Vagina (tissue), 2 donors: ENCODE measurements at regions not wholly inside any gene's neighbourhood (a gene's known extent, or its start where the extent isn't known, plus 50 kb on each side); places are given as distances from the start of the nearest gene placed in this dataset.
"Not testable (repeated sequence)": the region's sequence is repeated elsewhere in the genome, so short reads cannot be mapped to it uniquely, and the experiment has no call there.

ENCODE experiments used
- DNase-seq, 2 donors: peaks; one replicate each; pipeline ENCODE4 v3.0.0-alpha.2; 2017; ENCODE audit errors: extremely low spot score in 2 of 2
- H3K27ac ChIP-seq: fragments of 200-600 bp; sonication (generic); one replicate; pipeline ENCODE4 v1.5.1; 2019
- H3K27me3 ChIP-seq: fragments of 200-600 bp; sonication (generic); one replicate; pipeline ENCODE4 v1.5.1; 2019
- H3K36me3 ChIP-seq, 2 donors: fragments of 200-600 bp; sonication (generic); one replicate each; pipeline ENCODE4 v1.5.1; 2017 to 2019
- H3K4me1 ChIP-seq: fragments of 200-600 bp; sonication (generic); one replicate; pipeline ENCODE4 v1.5.1; 2019
- H3K4me3 ChIP-seq, 2 donors: fragments of 200-600 bp; sonication (generic); 1 replicate in 1 of 2; 2 replicates in 1 of 2; pipeline ENCODE4 v1.5.1; 2016 to 2019
- H3K9me3 ChIP-seq: fragments of 200-600 bp; sonication (generic); one replicate; pipeline ENCODE4 v1.5.1; 2019
- CTCF ChIP-seq, 3 experiments: fragments of 450-650 bp in 2 of 3; fragments of 200-600 bp in 1 of 3; sonication (generic) in 1 of 3; IDR thresholded peaks; one replicate each; pipeline ENCODE4 v1.5.1; 2017 to 2019; ENCODE audit warnings: antibody characterized with exemption in 3 of 3, mild to moderate bottlenecking in 2 of 3, moderate library complexity in 2 of 3
- POLR2A ChIP-seq, 2 donors: fragments of 450-650 bp; IDR thresholded peaks; one replicate each; pipeline ENCODE4 v1.6.1; 2017; ENCODE audit warnings: antibody characterized with exemption in 2 of 2, mild to moderate bottlenecking in 2 of 2, moderate library complexity in 2 of 2
- POLR2AphosphoS5 ChIP-seq, 2 donors: sonication (generic); formaldehyde crosslinking; IDR thresholded peaks; one replicate each; pipeline ENCODE4 v1.9.0; 2017; ENCODE audit warnings: antibody characterized with exemption in 2 of 2, mild to moderate bottlenecking in 2 of 2, low read depth in 1 of 2; ENCODE audit not compliant: insufficient read depth in 1 of 2
- intact Hi-C: fragments of 100-400 bp; cut with DNase I; formaldehyde crosslinking; loops from one replicate; pipeline ENCODE4 v1.15.1; 2023

GRCh38 chr7:148514236-148514635 lies 76.3 kb upstream of the C7orf33 start:
- DNase-seq: no peak
- H3K4me3 ChIP-seq: no peak overlapping the region
- no peaks in the 10 kb centered on the region for H3K27me3 ChIP-seq
- no peak overlapping the region for H3K27ac ChIP-seq
- no peaks in the 10 kb centered on the region for H3K4me1 ChIP-seq
- TF ChIP-seq POLR2AphosphoS5 (IDR thresholded peaks at IDR 0.05; ENCODE audit: insufficient read depth in 1 of 2, low read depth in 1 of 2): no peak
- TF ChIP-seq POLR2A (IDR thresholded peaks at IDR 0.05): no peak
- TF ChIP-seq CTCF (IDR thresholded peaks at IDR 0.05): no peak
- H3K36me3 ChIP-seq: no peaks in the 10 kb centered on the region
- H3K9me3 ChIP-seq: no peaks in the 10 kb centered on the region
- intact Hi-C loops: no loop called here

- Histone ChIP-seq H3K4me1 (no peaks in the 10 kb centered on the region), H3K27ac (no peak overlapping the region), H3K4me3 (no peak overlapping the region), H3K36me3 (no peaks in the 10 kb centered on the region), H3K9me3 (no peaks in the 10 kb centered on the region), H3K27me3 (no peaks in the 10 kb centered on the region)
- intact Hi-C loops: no loop called here
- TF ChIP-seq POLR2AphosphoS5 (IDR thresholded peaks at IDR 0.05; ENCODE audit: insufficient read depth in 1 of 2, low read depth in 1 of 2) (no peak), CTCF (IDR thresholded peaks at IDR 0.05) (no peak), POLR2A (IDR thresholded peaks at IDR 0.05) (no peak)
- no peak for DNase-seq
Measured at GRCh38 chr7:148515237-148515636, 75.3 kb upstream of the C7orf33 start.

GRCh38 chr7:148515728-148516695 lies 74.6 kb upstream of the C7orf33 start:
- no peaks in the 10 kb centered on the region for H3K4me1 ChIP-seq
- no peak overlapping the region for H3K27ac ChIP-seq
- H3K4me3 ChIP-seq: no peak overlapping the region
- H3K27me3 ChIP-seq: no peaks in the 10 kb centered on the region
- H3K36me3 ChIP-seq: no peaks in the 10 kb centered on the region
- intact Hi-C loops: no loop called here
- no peak for DNase-seq
- no peaks in the 10 kb centered on the region for H3K9me3 ChIP-seq
- TF ChIP-seq CTCF (IDR thresholded peaks at IDR 0.05): no peak
- TF ChIP-seq POLR2A (IDR thresholded peaks at IDR 0.05): no peak
- no peak for TF ChIP-seq POLR2AphosphoS5 (IDR thresholded peaks at IDR 0.05; ENCODE audit: insufficient read depth in 1 of 2, low read depth in 1 of 2)

- intact Hi-C loops: not testable (repeated sequence)
Measured at GRCh38 chr7:148519386-148519785, 71.2 kb upstream of the C7orf33 start.

GRCh38 chr7:148521271-148521670 lies 69.3 kb upstream of the C7orf33 start:
- no peaks in the 10 kb centered on the region for H3K36me3 ChIP-seq
- intact Hi-C loops: no loop called here

More at GRCh38 chr7:148519386-148519785, 71.2 kb upstream of the C7orf33 start:
- not testable (repeated sequence) for H3K27ac ChIP-seq, H3K27me3 ChIP-seq, H3K36me3 ChIP-seq, DNase-seq, H3K4me3 ChIP-seq, H3K9me3 ChIP-seq, H3K4me1 ChIP-seq

More at GRCh38 chr7:148521271-148521670, 69.3 kb upstream of the C7orf33 start:
- H3K27ac ChIP-seq: no peak overlapping the region
- H3K4me3 ChIP-seq: no peak overlapping the region
- TF ChIP-seq POLR2A (IDR thresholded peaks at IDR 0.05) (no peak), POLR2AphosphoS5 (IDR thresholded peaks at IDR 0.05; ENCODE audit: insufficient read depth in 1 of 2, low read depth in 1 of 2) (no peak), CTCF (IDR thresholded peaks at IDR 0.05) (no peak)
- no peak for DNase-seq
- no peaks in the 10 kb centered on the region for H3K9me3 ChIP-seq
- no peaks in the 10 kb centered on the region for H3K4me1 ChIP-seq
- H3K27me3 ChIP-seq: no peaks in the 10 kb centered on the region
